DOHH2 (cell line): ENCODE measurements at regions not wholly inside any gene's neighbourhood (a gene's known extent, or its start where the extent isn't known, plus 50 kb on each side); places are given as distances from the start of the nearest gene placed in this dataset.

ENCODE experiments used
- EZH2phosphoT487 ChIP-seq: fragments of 200-600 bp; sonication (generic); IDR thresholded peaks from 2 replicates; pipeline ENCODE4 v1.6.1; 2017; ENCODE audit warnings: borderline replicate concordance, mild to moderate bottlenecking, antibody characterized with exemption, low read length, moderate library complexity, mixed read lengths
- TF ChIP-seq, protein P1 (sequence below): fragments of 200-600 bp; sonication (generic); IDR thresholded peaks from one replicate; pipeline ENCODE4 v1.5.1; 2014; ENCODE audit warnings: antibody characterized with exemption, mild to moderate bottlenecking, low read depth, low read length; ENCODE audit not compliant: poor library complexity, severe bottlenecking

DNA sequence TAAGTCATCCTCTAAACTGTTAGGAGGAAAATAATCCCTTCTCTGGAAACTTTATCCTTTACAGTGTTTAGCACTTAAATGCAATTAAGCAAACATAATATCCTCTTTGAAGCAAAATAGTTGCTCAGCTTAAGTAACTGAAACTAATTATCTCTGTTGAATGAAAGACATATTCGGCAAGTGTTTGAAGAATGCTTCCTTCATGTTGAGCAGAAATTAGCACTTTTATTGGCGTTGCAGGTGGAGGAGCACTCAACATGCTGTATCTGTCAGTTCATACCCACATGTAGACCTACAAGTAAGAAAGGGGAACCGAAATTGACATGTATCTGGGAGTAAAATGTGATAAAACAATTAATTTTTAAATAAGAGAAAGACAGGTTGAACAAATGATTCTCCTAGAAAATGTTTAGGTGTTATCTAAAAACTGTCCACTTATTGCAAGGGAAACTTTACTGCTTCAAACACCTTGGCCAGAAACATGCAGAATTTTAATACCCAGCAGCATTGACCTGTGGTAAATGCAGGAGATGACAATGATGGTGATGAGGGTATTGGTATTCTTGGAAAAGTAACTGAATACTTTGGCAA, 987.0 kb upstream of the MAP3K7 start:
- TF ChIP-seq, protein P1, sequence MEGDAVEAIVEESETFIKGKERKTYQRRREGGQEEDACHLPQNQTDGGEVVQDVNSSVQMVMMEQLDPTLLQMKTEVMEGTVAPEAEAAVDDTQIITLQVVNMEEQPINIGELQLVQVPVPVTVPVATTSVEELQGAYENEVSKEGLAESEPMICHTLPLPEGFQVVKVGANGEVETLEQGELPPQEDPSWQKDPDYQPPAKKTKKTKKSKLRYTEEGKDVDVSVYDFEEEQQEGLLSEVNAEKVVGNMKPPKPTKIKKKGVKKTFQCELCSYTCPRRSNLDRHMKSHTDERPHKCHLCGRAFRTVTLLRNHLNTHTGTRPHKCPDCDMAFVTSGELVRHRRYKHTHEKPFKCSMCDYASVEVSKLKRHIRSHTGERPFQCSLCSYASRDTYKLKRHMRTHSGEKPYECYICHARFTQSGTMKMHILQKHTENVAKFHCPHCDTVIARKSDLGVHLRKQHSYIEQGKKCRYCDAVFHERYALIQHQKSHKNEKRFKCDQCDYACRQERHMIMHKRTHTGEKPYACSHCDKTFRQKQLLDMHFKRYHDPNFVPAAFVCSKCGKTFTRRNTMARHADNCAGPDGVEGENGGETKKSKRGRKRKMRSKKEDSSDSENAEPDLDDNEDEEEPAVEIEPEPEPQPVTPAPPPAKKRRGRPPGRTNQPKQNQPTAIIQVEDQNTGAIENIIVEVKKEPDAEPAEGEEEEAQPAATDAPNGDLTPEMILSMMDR = no peak
- TF ChIP-seq EZH2phosphoT487 = no peak
